ENCODE measurements at regions not wholly inside any gene's neighbourhood (a gene's known extent, or its start where the extent isn't known, plus 50 kb on each side); places are given as distances from the start of the nearest gene placed in this dataset.

GRCh38 chr7:10040674-10041073 is 933.0 kb upstream of the PHF14 start:
- TF ChIP-seq POLR2A (IDR thresholded peaks at IDR 0.05; ENCODE audit: low read length) (no peak), GATA1 (IDR thresholded peaks at IDR 0.05; ENCODE audit: low read depth, low read length) (no peak)

All from erythroblast (primary cell).